Omental fat pad (tissue), 3 donors: ENCODE measurements at regions not wholly inside any gene's neighbourhood (a gene's known extent, or its start where the extent isn't known, plus 50 kb on each side); places are given as distances from the start of the nearest gene placed in this dataset.

Experiments
- ATAC-seq: fragments of 150-250 bp; one replicate; pipeline ENCODE4 v1.9.1; 2016; ENCODE audit warnings: mild to moderate bottlenecking, moderate library complexity; ENCODE audit not compliant: low FRiP score
- DNase-seq: peaks from one replicate; pipeline ENCODE4 v3.0.0-alpha.2; 2019; ENCODE audit warnings: low spot score
- TF ChIP-seq, protein P1 (sequence below), 3 donors: fragments of 450-650 bp; IDR thresholded peaks; one replicate each; pipeline ENCODE4 v1.5.1; 2016 to 2017; ENCODE audit warnings: antibody characterized with exemption in 3 of 3, mild to moderate bottlenecking in 3 of 3, moderate library complexity in 2 of 3

DNA sequence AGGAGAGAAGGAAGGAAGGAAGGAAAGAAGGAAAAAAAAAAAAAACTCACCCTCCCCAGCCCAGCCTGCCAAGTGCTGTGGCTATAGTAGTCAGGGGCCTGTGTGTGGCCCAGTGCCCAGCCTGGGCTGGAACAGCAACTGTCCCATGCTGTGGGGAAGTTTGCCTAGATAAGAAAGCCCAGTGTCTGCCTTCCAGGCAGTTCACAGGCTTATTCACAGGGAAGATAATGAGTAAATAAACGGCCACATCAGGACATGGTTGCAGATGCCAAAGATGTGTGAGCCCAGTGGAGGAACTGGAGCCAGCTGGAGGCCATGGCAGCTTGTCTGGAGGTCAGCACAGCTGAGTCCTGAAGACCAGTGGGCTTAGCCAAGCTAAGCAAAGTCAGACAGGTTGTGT lies 132.4 kb upstream of the FOXK1 start:
- TF ChIP-seq, protein P1, sequence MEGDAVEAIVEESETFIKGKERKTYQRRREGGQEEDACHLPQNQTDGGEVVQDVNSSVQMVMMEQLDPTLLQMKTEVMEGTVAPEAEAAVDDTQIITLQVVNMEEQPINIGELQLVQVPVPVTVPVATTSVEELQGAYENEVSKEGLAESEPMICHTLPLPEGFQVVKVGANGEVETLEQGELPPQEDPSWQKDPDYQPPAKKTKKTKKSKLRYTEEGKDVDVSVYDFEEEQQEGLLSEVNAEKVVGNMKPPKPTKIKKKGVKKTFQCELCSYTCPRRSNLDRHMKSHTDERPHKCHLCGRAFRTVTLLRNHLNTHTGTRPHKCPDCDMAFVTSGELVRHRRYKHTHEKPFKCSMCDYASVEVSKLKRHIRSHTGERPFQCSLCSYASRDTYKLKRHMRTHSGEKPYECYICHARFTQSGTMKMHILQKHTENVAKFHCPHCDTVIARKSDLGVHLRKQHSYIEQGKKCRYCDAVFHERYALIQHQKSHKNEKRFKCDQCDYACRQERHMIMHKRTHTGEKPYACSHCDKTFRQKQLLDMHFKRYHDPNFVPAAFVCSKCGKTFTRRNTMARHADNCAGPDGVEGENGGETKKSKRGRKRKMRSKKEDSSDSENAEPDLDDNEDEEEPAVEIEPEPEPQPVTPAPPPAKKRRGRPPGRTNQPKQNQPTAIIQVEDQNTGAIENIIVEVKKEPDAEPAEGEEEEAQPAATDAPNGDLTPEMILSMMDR (IDR thresholded peaks at IDR 0.05) = no peak
- DNase-seq (no peak), ATAC-seq (no peak)

DNA sequence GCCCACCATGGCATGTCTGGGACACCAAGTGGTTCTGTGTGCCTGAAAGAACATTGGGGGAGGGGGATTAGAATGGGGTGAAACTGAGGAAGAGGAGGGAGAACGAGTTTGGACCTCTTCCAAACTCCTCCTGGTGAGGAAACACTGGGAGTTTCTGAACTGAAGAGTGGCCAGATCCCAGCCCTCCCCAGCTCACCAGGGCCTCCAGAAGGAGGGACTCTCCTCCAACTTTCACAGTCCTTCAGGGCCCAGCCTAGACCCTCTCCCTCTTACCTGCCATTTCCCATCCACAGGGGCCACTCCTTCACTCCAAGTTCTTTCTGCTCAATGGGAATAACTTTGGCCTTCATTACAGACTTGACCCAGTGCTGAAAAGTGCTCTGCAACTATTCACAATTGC lies 132.0 kb upstream of the FOXK1 start:
- TF ChIP-seq, protein P1 (IDR thresholded peaks at IDR 0.05) = no peak
- DNase-seq (no peak), ATAC-seq (no peak)

DNA sequence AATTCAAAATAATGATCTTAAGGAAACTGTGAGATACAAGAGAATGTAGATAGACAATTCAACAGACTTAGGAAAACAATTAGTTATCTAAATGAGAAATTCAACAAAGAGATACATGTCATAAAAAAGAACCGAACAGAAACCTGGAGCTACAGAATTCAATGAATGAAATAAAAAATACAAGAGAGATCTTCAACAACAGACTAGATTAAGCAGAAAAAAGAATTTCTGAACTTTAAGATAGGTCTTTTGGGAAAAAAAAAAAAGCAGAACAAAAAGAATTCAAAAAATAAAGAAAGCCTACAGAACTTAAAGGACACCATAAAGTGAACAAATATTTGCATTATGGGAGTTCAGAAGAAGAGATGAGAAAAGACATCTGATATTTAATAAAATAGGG lies 129.1 kb upstream of the FOXK1 start:
- no peak for DNase-seq
- ATAC-seq = no peak
- TF ChIP-seq, protein P1 (IDR thresholded peaks at IDR 0.05) = no peak

DNA sequence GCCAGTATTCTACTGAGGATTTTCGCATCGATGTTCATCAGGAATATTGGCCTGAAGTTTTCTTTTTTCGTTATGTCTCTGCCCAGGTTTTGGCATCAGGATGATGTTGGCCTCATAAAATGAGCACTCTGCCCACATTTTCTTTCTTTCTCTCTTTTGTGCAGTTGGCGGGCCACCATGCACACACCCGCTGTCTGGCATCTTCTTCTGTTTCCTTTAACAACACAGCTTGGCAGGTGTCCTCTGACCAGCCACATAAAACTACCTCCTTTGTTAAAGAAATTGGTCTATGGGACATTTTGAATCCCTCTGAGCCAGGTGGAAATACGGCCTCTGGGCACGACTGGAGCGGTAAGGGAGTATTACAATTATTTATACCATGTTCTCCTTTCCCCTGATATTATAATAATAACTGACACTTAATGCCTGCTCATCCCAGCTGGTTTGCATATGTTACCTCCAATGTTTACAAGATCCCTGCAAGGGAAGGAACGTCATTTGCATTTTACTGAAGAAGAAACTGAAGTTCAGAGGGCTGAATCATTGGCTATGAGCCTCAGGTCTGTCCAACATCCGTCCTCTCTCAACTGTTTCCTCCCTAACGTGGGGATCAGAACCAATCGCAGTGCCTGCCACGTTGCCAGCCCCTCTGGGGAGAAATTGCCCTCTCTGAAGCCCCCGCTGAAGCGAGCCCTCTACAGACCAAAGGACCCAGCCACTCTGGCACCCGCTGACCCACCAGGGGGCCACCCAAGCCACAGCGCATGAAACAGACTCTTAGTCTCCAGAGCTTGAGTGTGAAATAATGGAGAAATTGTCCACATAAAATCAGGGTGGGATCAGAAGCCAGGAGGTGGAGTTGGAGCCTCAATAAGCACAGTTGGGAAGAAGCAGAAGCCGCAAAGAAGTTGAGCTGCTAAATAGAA lies 125.0 kb upstream of the FOXK1 start:
- TF ChIP-seq, protein P1 (IDR thresholded peaks at IDR 0.05) = no peak
- ATAC-seq = no peak
- no peak for DNase-seq

DNA sequence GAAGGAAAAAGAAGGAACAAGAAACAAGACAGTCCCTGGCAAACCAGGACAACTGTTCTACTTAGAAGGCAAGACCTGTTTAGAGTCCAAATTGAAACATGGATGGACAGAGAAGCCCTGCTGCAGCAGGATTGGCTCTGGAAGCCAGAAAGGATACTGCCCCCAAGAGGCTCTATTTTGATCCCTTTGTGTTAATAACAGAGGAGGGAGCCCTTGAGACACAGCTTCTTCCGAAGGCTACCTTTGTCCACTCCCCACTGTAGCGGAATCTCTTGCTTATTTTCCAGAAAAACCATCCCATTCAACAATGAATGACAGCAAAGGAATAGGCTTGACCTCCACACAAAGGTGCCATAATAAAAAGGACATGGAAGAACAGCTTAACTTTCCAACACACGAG lies 120.3 kb upstream of the FOXK1 start:
- TF ChIP-seq, protein P1 (IDR thresholded peaks at IDR 0.05) = no peak
- no peak for ATAC-seq
- no peak for DNase-seq

DNA sequence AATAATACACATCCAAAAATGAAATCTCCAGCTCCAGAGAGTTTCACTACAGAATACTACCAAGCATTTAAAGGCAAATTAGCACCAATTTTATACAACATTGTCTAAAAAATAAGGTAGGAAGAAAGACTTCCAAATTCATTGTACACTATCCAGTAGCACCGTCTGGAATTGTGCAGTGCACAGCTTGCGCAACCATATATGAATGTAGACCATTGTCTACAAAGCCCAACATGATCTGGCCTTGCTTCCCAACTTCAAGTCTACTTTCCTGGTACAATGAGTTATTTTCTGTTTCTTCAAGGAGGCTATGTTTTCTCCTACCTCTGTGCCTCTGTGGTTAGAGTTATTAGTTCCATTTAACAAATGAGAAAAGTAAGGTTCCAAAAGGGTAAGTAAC lies 115.4 kb upstream of the FOXK1 start:
- TF ChIP-seq, protein P1 (IDR thresholded peaks at IDR 0.05) = no peak
- ATAC-seq = no peak
- no peak for DNase-seq

DNA sequence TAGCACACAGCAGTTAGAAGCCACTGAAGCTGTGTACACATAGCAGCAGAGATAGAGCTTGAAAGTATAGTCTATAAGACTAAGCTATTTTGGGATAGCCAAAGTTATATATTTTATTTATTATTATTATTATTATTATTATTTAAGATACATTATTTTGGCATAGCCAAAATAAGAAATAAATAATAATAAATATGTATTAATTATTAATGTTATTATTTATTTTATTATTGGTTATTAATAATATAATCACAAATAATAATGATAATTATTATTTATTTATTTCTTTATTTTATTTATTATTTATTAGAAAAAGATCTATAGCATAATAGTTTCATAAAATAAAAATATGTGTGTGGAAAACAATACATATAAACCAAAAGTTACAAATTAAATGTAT lies 107.2 kb upstream of the FOXK1 start:
- DNase-seq (no peak), ATAC-seq (no peak)

More for the DNA sequence above, 107.2 kb upstream of the FOXK1 start:
- TF ChIP-seq, protein P1 (IDR thresholded peaks at IDR 0.05) = no peak
